HG03025 (cell line): ENCODE measurements at regions not wholly inside any gene's neighbourhood (a gene's known extent, or its start where the extent isn't known, plus 50 kb on each side); places are given as distances from the start of the nearest gene placed in this dataset.

Experiments
- ATAC-seq: cut with Tn5 transposase; IDR thresholded peaks from one replicate; pipeline ENCODE4 v1.9.1; 2021; ENCODE audit warnings: mild to moderate bottlenecking, moderate library complexity; ENCODE audit not compliant: unreplicated experiment, low FRiP score

- no peak for ATAC-seq
Observed at GRCh38 chr14:65303899-65304222, 108.7 kb upstream of the FUT8 start.

GRCh38 chr14:65304239-65304638 is 108.3 kb upstream of the FUT8 start:
- ATAC-seq, result no peak

DNA sequence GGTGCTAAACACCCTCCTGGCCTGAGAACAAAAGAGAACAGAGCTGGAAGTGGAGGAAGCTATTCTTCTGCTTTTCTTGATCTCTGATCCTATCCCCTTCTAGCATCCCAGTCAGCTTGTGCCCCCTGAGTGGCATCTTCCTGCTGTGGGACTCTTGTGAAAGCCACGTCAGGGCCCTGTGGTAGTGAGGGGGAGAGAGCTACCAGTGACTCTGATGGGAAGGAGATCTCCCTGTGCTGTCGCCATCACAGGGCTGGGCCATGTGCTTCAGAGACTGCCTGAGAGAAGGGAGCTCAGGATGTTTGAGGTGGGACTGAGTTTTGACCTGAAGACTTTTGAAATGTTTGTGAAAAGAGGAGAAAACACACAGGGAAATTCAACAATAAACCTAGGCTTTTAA is 107.6 kb upstream of the FUT8 start:
- ATAC-seq, result no peak

GRCh38 chr14:65308536-65308935 is 104.0 kb upstream of the FUT8 start:
- ATAC-seq, result no peak

GRCh38 chr14:65310568-65310967 is 102.0 kb upstream of the FUT8 start:
- ATAC-seq, result no peak

DNA sequence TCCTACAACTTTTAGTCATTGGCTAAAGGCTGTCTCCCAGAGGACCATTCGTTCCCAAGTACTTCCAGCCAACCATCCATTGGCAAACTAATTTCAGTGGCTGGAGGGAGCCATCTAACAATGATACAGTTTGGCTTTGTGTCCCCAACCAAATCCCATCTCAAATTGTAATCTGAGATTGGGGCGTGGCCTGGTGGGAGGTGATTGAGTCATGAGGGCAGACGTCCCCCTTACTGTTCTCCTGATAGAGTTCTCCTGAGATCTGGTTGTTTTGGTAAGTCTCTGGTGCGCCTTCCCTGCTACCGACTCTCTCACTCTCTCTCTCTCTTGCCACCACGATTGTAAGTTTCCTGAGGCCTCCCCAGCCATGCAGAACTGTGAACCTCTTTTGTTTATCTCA is 99.7 kb upstream of the FUT8 start:
- no peak for ATAC-seq

GRCh38 chr14:65318636-65319506 is 93.7 kb upstream of the FUT8 start:
- peak; percentile 54 for ATAC-seq

DNA sequence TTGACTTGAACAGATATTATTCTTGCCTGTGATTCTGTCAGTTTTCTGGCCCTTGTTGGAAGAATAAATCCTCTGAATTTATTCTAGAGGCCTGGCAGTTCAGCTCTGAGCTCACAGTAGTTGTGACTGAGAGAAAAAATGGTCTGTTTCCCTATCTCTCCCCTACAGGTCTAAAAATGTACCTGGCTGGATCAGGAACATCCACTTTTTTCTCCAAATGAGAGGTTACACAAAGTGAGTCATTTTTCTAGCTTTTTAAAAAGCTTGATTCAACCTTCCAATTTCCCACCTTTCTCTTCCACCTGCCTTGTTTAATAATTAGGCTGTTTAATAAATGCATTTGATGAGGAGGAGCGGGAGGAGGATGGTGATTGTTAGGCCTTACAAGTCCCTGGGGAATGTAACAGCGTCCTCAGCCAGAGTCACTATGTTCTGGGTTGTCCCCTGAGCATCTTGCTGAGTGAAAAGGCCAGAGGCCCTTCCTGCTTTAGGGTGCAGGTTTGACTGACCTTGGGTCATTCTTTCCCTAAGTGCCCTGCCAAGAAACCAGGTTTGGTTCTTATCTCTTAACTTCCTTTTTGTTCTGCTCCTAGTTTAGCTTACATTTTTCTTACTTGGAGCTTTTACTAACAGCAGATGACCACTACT is 91.7 kb upstream of the FUT8 start:
- ATAC-seq, result no peak

GRCh38 chr14:65321370-65321875 is 91.1 kb upstream of the FUT8 start:
- no peak for ATAC-seq

- no peak for ATAC-seq
Observed at GRCh38 chr14:65329481-65329880, 83.0 kb upstream of the FUT8 start.

DNA sequence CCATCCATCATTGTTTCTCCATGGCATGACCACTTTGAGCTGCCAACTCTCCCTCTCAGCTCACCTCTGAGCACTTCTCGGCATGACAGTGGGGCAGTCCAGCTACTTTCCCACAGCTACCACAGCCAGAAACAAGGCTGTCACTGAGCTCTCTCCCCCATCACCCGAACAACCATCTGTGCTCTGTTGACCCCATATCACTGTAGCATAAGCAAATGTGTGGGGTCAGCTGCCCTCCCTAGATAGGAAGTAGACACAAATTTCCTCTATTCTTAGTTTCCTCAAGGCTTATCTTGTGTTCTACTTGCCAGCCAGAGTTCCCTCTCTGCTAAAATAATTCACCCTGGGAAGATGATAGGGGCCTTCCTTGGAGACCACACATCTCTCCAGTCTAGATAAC is 82.6 kb upstream of the FUT8 start:
- no peak for ATAC-seq

DNA sequence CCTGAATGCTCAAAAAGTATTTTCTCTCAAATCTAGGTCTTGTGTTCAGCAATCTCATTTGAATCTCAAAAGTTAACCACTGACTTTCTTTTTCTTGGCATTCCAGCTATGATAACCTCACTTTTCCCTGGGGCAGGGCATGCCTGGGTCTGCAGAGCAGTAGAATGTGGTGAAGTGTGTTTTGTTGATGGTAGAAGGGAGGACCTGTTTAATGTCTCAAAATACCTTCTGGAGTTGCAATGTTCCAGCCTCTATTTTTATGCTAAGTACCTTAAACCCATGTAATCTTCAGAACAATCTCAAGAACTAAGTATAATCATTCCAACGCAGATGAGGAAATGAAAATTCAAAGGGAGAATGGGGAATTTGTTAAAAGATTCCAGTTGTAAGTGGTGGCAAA is 82.1 kb upstream of the FUT8 start:
- ATAC-seq, result no peak

DNA sequence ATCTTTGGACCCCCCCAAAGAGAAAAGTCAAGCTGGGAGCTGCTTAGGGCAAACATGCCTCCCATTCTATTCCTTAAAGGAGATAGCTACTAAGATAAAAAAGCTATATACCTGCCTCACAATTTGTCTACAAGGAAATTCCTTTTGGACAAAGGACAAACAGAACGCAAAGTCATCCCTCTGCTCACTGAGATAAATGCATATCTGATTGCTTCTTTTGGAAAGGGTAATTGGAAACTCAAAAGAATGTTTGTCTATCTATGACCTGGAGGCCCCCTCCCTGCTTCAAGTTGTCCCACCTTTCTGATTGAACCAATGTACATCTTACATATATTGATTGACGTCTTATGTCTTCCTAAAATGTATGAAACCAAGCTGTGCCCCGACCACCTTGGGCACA is 80.9 kb upstream of the FUT8 start:
- no peak for ATAC-seq

- ATAC-seq, result no peak
Observed at GRCh38 chr14:65332141-65332871, 80.2 kb upstream of the FUT8 start.

- ATAC-seq, result no peak
Observed at GRCh38 chr14:65333943-65334687, 78.4 kb upstream of the FUT8 start.

DNA sequence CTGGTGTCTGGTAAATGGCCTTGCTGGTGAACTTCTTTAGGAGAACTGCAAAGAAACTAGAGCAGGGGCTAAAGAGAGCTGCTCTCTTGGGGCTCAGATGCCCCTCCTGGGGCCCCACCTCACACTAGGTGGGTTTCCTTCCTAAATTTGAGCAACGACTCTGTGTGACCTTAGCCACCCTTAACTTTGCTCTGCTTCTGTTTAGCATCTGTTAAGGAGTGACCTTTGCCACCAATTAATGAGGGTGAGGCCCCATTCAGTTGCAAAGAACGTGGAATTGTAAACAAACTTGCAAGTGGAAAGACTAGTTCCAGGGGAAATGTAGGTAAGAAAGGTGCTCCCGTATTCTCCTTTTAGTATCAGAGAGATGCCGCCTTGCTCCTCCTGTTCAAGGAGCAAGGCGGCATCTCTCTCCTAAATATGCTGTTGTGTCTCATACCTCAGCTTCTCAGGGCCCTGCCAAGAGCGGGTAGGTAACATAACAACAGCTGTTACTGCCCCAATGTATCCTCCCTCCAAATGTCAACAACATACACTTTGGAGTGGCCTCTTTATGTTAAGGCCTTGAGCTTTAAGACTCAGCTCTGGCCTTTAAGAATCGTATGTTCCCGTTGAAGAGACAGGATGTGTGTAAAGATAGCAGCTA is 77.6 kb upstream of the FUT8 start:
- no peak for ATAC-seq

DNA sequence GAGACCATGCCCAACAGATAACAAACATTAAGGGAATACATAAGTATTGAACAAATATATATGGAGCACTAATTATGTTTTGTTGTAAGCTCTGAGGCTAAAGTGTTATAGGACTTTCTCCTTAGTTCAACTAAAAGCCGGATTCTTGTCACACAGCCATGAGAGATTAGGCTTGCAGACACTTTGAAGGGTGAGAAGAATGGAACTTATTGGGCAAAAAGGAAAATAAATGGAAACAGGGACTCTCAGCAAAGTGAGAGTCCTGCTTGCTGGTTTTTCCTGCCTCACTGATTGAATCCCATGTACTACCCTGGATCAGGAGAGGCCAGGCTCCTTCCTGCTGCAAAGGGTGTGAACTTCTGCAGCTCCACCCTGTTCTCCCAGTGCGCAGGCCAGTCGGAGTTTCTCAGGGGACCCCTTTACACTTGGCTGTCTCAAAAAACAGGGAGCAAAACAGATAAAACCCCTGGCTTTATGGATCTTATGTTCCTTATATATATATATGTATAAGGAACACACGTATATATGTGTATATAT is 77.1 kb upstream of the FUT8 start:
- ATAC-seq, result no peak

- ATAC-seq, result no peak
Observed at GRCh38 chr14:65336191-65336591, 76.3 kb upstream of the FUT8 start.

GRCh38 chr14:65339866-65340265 is 72.7 kb upstream of the FUT8 start:
- ATAC-seq, result no peak

GRCh38 chr14:65344011-65344410 is 68.5 kb upstream of the FUT8 start:
- no peak for ATAC-seq
